HG03565 (cell line): ENCODE measurements at regions not wholly inside any gene's neighbourhood (a gene's known extent, or its start where the extent isn't known, plus 50 kb on each side); places are given as distances from the start of the nearest gene placed in this dataset.

ENCODE experiments used
- ATAC-seq: cut with Tn5 transposase; IDR thresholded peaks from one replicate; pipeline ENCODE4 v1.9.1; 2021; ENCODE audit warnings: mild to moderate bottlenecking, moderate library complexity; ENCODE audit not compliant: unreplicated experiment

- ATAC-seq, result no peak
These were observed 247.1 kb upstream of the SIX2 start for GRCh38 chr2:45256173-45256866.

GRCh38 chr2:45255563-45255962, 246.3 kb upstream of the SIX2 start:
- ATAC-seq, result no peak

GRCh38 chr2:45254025-45254424, 244.8 kb upstream of the SIX2 start:
- ATAC-seq, result no peak

GRCh38 chr2:45253151-45253550, 243.9 kb upstream of the SIX2 start:
- ATAC-seq, result no peak

GRCh38 chr2:45250176-45250575, 240.9 kb upstream of the SIX2 start:
- no peak for ATAC-seq

GRCh38 chr2:45248214-45248613, 239.0 kb upstream of the SIX2 start:
- no peak for ATAC-seq

GRCh38 chr2:45244928-45245327, 235.7 kb upstream of the SIX2 start:
- no peak for ATAC-seq

GRCh38 chr2:45242161-45242741, 233.0 kb upstream of the SIX2 start:
- no peak for ATAC-seq

- no peak for ATAC-seq
These were observed 231.9 kb upstream of the SIX2 start for GRCh38 chr2:45241061-45241561.

GRCh38 chr2:45237850-45238542, 228.7 kb upstream of the SIX2 start:
- ATAC-seq, result no peak

- no peak for ATAC-seq
These were observed 227.9 kb upstream of the SIX2 start for GRCh38 chr2:45237128-45237527.

- ATAC-seq, result no peak
These were observed 227.0 kb upstream of the SIX2 start for GRCh38 chr2:45236268-45236667.

- no peak for ATAC-seq
These were observed 224.0 kb upstream of the SIX2 start for GRCh38 chr2:45233301-45233700.

- ATAC-seq, result no peak
These were observed 223.6 kb upstream of the SIX2 start for GRCh38 chr2:45232818-45233217.

- ATAC-seq, result no peak
These were observed 220.2 kb upstream of the SIX2 start for GRCh38 chr2:45229411-45229810.

GRCh38 chr2:45227347-45227746, 218.1 kb upstream of the SIX2 start:
- ATAC-seq, result no peak

- no peak for ATAC-seq
These were observed 215.7 kb upstream of the SIX2 start for GRCh38 chr2:45224993-45225380.

GRCh38 chr2:45224321-45224992, 215.2 kb upstream of the SIX2 start:
- ATAC-seq, result no peak

GRCh38 chr2:45223531-45223930, 214.3 kb upstream of the SIX2 start:
- no peak for ATAC-seq

- no peak for ATAC-seq
These were observed 211.0 kb upstream of the SIX2 start for GRCh38 chr2:45220227-45220626.

- no peak for ATAC-seq
These were observed 209.7 kb upstream of the SIX2 start for GRCh38 chr2:45218931-45219339.

- ATAC-seq, result no peak
These were observed 209.0 kb upstream of the SIX2 start for GRCh38 chr2:45218297-45218696.
